GM23248 (cell line): ENCODE measurements at regions not wholly inside any gene's neighbourhood (a gene's known extent, or its start where the extent isn't known, plus 50 kb on each side); places are given as distances from the start of the nearest gene placed in this dataset.

Experiments
- DNase-seq: peaks from one replicate; pipeline ENCODE4 v3.0.0-alpha.2; 2015
- H2AFZ ChIP-seq: fragments of 200-600 bp; sonication (generic); 2 replicates; pipeline ENCODE4 v1.6.1; 2016; ENCODE audit warnings: antibody characterized with exemption
- H3F3A ChIP-seq: fragments of 200-600 bp; sonication (generic); 2 replicates; pipeline ENCODE4 v1.6.1; 2016; ENCODE audit warnings: mild to moderate bottlenecking, antibody characterized with exemption, mixed run types; ENCODE audit not compliant: insufficient read depth
- H3K27ac ChIP-seq: fragments of 200-600 bp; sonication (generic); 2 replicates; pipeline ENCODE4 v1.5.1; 2016; ENCODE audit warnings: mild to moderate bottlenecking
- H3K27me3 ChIP-seq: fragments of 200-600 bp; sonication (generic); replicated peaks from 2 replicates; pipeline ENCODE4 v1.6.1; 2016; ENCODE audit warnings: mild to moderate bottlenecking; ENCODE audit not compliant: insufficient read depth
- H3K36me3 ChIP-seq: fragments of 200-600 bp; sonication (generic); 2 replicates; pipeline ENCODE4 v1.6.1; 2016; ENCODE audit warnings: low read depth, mild to moderate bottlenecking
- H3K4me1 ChIP-seq: fragments of 200-600 bp; sonication (generic); 2 replicates; pipeline ENCODE4 v1.6.1; 2016; ENCODE audit warnings: mild to moderate bottlenecking; ENCODE audit not compliant: insufficient read depth
- H3K4me2 ChIP-seq: fragments of 200-600 bp; sonication (generic); one replicate; pipeline ENCODE4 v1.6.1; 2016; ENCODE audit warnings: mild to moderate bottlenecking; ENCODE audit not compliant: unreplicated experiment
- H3K4me3 ChIP-seq: fragments of 200-600 bp; sonication (generic); 2 replicates; pipeline ENCODE4 v1.5.1; 2016; ENCODE audit warnings: mild to moderate bottlenecking
- H3K79me2 ChIP-seq: fragments of 200-600 bp; sonication (generic); 2 replicates; pipeline ENCODE4 v1.6.1; 2016; ENCODE audit warnings: mild to moderate bottlenecking; ENCODE audit not compliant: insufficient read depth
- H3K9ac ChIP-seq: fragments of 200-600 bp; sonication (generic); 2 replicates; pipeline ENCODE4 v1.6.1; 2016; ENCODE audit warnings: mild to moderate bottlenecking
- H3K9me2 ChIP-seq: fragments of 200-600 bp; sonication (generic); 2 replicates; pipeline ENCODE4 v1.6.1; 2016; ENCODE audit warnings: mixed run types, mild to moderate bottlenecking, moderate library complexity; ENCODE audit not compliant: insufficient read depth
- H3K9me3 ChIP-seq: fragments of 200-600 bp; sonication (generic); one replicate; pipeline ENCODE4 v1.6.1; 2017; ENCODE audit warnings: low read depth
- H4K20me1 ChIP-seq: fragments of 200-600 bp; sonication (generic); 2 replicates; pipeline ENCODE4 v1.6.0; 2016; ENCODE audit not compliant: insufficient read depth
- EZH2 ChIP-seq: fragments of 200-600 bp; sonication (generic); IDR thresholded peaks from 2 replicates; pipeline ENCODE4 v1.6.1; 2018; ENCODE audit warnings: antibody characterized with exemption, mild to moderate bottlenecking; ENCODE audit not compliant: insufficient read depth, poor library complexity, severe bottlenecking
- EZH2phosphoT487 ChIP-seq: fragments of 200-600 bp; sonication (generic); IDR thresholded peaks from 2 replicates; pipeline ENCODE4 v1.6.1; 2018; ENCODE audit warnings: antibody characterized with exemption, moderate library complexity, mild to moderate bottlenecking, low read depth; ENCODE audit not compliant: insufficient read depth
- WGBS, 2 experiments: methylation state at CpG; one replicate each; pipeline ENCODE4 v1.1.6; 2015 to 2017; ENCODE audit warnings: low lambda C conversion rate in 2 of 2, low coverage in 1 of 2; ENCODE audit errors: missing lambda C conversion rate in 2 of 2; 5-methylcytosine and 5-hydroxymethylcytosine counted together
- in situ Hi-C: fragments of 300-500 bp; cut with MboI; formaldehyde crosslinking; loops from 2 replicates; pipeline ENCODE4 v1.15.0; 2020

DNA sequence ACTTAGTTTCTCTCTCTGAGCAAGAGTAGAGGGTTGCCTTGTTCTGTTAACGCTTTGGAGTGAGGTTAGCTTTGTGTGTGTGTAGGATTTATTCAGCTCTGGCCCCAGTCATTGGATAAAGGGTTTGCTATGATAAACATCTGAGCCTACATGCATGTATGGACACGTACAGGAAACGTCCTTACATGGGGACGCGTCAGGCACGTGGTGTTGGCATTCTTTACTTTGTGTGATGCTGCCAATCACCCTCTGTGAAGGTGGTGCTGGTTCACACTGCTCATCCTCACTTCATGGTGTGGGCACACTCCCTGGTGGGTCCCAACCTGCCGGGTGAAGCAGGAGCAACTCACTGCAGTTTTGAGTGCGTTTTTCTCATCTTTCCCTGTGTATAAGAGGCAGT is 53.4 kb upstream of the CD93 start:
- H4K20me1 ChIP-seq, result no peaks in the 10 kb centered on the region
- in situ Hi-C loops, result no loop called here
- H3K27ac ChIP-seq, result no peak overlapping the region

DNA sequence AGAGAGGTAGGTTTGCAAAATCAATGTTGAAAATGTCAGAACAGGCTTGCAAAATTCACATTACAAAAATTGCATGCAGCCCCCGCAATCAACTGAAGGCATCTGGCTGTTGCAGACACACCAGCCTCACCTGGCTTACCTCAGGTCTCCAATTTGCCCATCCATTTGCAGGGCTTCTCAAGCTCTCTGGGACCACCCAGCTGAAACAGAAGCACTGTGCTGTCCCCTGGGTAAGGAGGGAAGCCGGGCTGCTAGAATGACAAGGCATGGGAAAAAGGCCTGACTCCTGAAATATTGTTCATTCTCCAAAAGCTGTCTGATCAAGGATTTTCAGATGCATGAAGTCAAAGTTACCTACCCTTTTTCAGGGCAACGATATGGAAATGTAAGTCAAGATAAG is 52.6 kb upstream of the CD93 start:
- Histone ChIP-seq H3K27ac (no peak overlapping the region), H3K27me3 (no peaks in the 10 kb centered on the region), H2AFZ (no peak overlapping the region), H4K20me1 (no peaks in the 10 kb centered on the region), H3K4me2 (no peak overlapping the region), H3K79me2 (no peaks in the 10 kb centered on the region), H3K36me3 (no peaks in the 10 kb centered on the region), H3K4me1 (peaks cover 17% of the 10 kb centered on the region), H3K4me3 (no peak overlapping the region), H3F3A (peaks cover 13% of the 10 kb centered on the region), H3K9me3 (no peaks in the 10 kb centered on the region), H3K9me2 (no peaks in the 10 kb centered on the region), H3K9ac (no peak overlapping the region)
- no peak for DNase-seq
- 93% methylated on average over 3 of the region's 3 CpGs for WGBS, 2 experiments
- in situ Hi-C loops, result no loop called here
- TF ChIP-seq EZH2phosphoT487 (no peak), EZH2 (no peak)

More for the DNA sequence above, 53.4 kb upstream of the CD93 start:
- TF ChIP-seq EZH2phosphoT487 (no peak), EZH2 (no peak)
- Histone ChIP-seq H3K36me3 (no peaks in the 10 kb centered on the region), H3K9me2 (no peaks in the 10 kb centered on the region), H3K4me1 (peaks cover 24% of the 10 kb centered on the region), H3K27me3 (no peaks in the 10 kb centered on the region), H3K9ac (no peak overlapping the region), H3K79me2 (no peaks in the 10 kb centered on the region), H2AFZ (no peak overlapping the region), H3F3A (peaks cover 22% of the 10 kb centered on the region), H3K4me2 (no peak overlapping the region), H3K9me3 (no peaks in the 10 kb centered on the region), H3K4me3 (no peak overlapping the region)
- 84 to 87% methylated on average over 8 of the region's 8 CpGs for whole genome bisulfite sequencing, 2 experiments
- DNase-seq, result no peak

GRCh38 chr20:23138226-23138625 is 52.1 kb upstream of the CD93 start:
- Histone ChIP-seq H3K9me3 (no peaks in the 10 kb centered on the region), H2AFZ (no peak overlapping the region), H3K4me2 (no peak overlapping the region), H3K4me3 (no peak overlapping the region), H3K9ac (no peak overlapping the region), H3K79me2 (no peaks in the 10 kb centered on the region), H3K27me3 (no peaks in the 10 kb centered on the region), H3F3A (peaks cover 9% of the 10 kb centered on the region; the same call in 1 of the 2 replicates), H3K4me1 (peaks cover 13% of the 10 kb centered on the region), H4K20me1 (no peaks in the 10 kb centered on the region), H3K27ac (no peak overlapping the region), H3K9me2 (no peaks in the 10 kb centered on the region), H3K36me3 (no peaks in the 10 kb centered on the region)
- 64 to 67% methylated on average over 3 of the region's 3 CpGs for WGBS, 2 experiments
- no peak for DNase-seq
- TF ChIP-seq EZH2, result no peak
- TF ChIP-seq EZH2phosphoT487, result no peak
- in situ Hi-C loops, result no loop called here

- in situ Hi-C loops, result no loop called here
- 97 to 98% methylated on average over 20 of the region's 20 CpGs for WGBS, 2 experiments
- Histone ChIP-seq H3F3A (no peaks in the 10 kb centered on the region), H3K27me3 (no peaks in the 10 kb centered on the region), H3K36me3 (no peaks in the 10 kb centered on the region), H3K9me2 (no peaks in the 10 kb centered on the region), H3K4me1 (peaks cover 2% of the 10 kb centered on the region; the same call in 1 of the 2 replicates), H2AFZ (no peak overlapping the region), H3K27ac (no peak overlapping the region), H3K9me3 (no peaks in the 10 kb centered on the region), H3K4me3 (no peak overlapping the region), H4K20me1 (no peaks in the 10 kb centered on the region), H3K4me2 (no peak overlapping the region), H3K79me2 (no peaks in the 10 kb centered on the region), H3K9ac (no peak overlapping the region)
- TF ChIP-seq EZH2 (no peak), EZH2phosphoT487 (no peak)
- no peak for DNase-seq
Measured at GRCh38 chr20:23136893-23137745, 51.0 kb upstream of the CD93 start.
